OCI-LY1 (cell line): ENCODE measurements at regions not wholly inside any gene's neighbourhood (a gene's known extent, or its start where the extent isn't known, plus 50 kb on each side); places are given as distances from the start of the nearest gene placed in this dataset.

Experiments
- H2AFZ ChIP-seq: fragments of 200-600 bp; sonication (generic), shearing (Covaris generic); 2 replicates; pipeline ENCODE4 v1.6.0; 2014; ENCODE audit warnings: antibody characterized with exemption, mild to moderate bottlenecking, low read length
- H3F3A ChIP-seq: fragments of 200-600 bp; sonication (generic), shearing (Covaris generic); 2 replicates; pipeline ENCODE4 v1.6.0; 2014; ENCODE audit warnings: mild to moderate bottlenecking, antibody characterized with exemption, low read length, moderate library complexity; ENCODE audit not compliant: insufficient read depth
- H3K27ac ChIP-seq: fragments of 200-600 bp; sonication (generic); 2 replicates; pipeline ENCODE4 v1.5.1; 2014; ENCODE audit warnings: low read length, mixed run types, mild to moderate bottlenecking, low read depth; ENCODE audit not compliant: poor library complexity, severe bottlenecking
- H3K27me3 ChIP-seq: fragments of 200-600 bp; sonication (generic); 2 replicates; pipeline ENCODE4 v1.6.0; 2014; ENCODE audit warnings: antibody characterized with exemption, mild to moderate bottlenecking, low read length, moderate library complexity; ENCODE audit not compliant: insufficient read depth
- H3K36me3 ChIP-seq: fragments of 200-600 bp; sonication (generic); 2 replicates; pipeline ENCODE4 v1.6.1; 2014; ENCODE audit warnings: mild to moderate bottlenecking, antibody characterized with exemption, low read length, moderate library complexity, mixed read lengths; ENCODE audit not compliant: insufficient read depth
- H3K4me1 ChIP-seq: fragments of 200-600 bp; sonication (generic); 2 replicates; pipeline ENCODE4 v1.5.1; 2014; ENCODE audit warnings: mild to moderate bottlenecking, low read length, moderate library complexity; ENCODE audit not compliant: insufficient read depth, severe bottlenecking
- H3K4me2 ChIP-seq: fragments of 200-600 bp; sonication (generic), shearing (Covaris generic); 2 replicates; pipeline ENCODE4 v1.6.1; 2014; ENCODE audit warnings: low read length
- H3K4me3 ChIP-seq: fragments of 200-600 bp; sonication (generic); 2 replicates; pipeline ENCODE4 v1.5.1; 2014; ENCODE audit warnings: low read length, low read depth, mild to moderate bottlenecking, mixed read lengths; ENCODE audit not compliant: poor library complexity, severe bottlenecking
- H3K79me2 ChIP-seq: fragments of 200-600 bp; shearing (Covaris generic); 2 replicates; pipeline ENCODE4 v1.6.1; 2016; ENCODE audit warnings: mixed run types, low read length, mixed read lengths; ENCODE audit not compliant: insufficient read depth
- H3K9ac ChIP-seq: fragments of 200-600 bp; sonication (generic), shearing (Covaris generic); 2 replicates; pipeline ENCODE4 v1.6.1; 2014; ENCODE audit warnings: mild to moderate bottlenecking, low read length, mixed read lengths
- H3K9me2 ChIP-seq: fragments of 200-600 bp; sonication (generic), shearing (Covaris generic); 2 replicates; pipeline ENCODE4 v1.6.1; 2014; ENCODE audit warnings: low read depth, mild to moderate bottlenecking, low read length, mixed read lengths
- H3K9me3 ChIP-seq: fragments of 200-600 bp; shearing (Covaris generic); 2 replicates; pipeline ENCODE4 v1.6.1; 2014; ENCODE audit warnings: low read length, mixed read lengths
- H4K20me1 ChIP-seq: fragments of 200-600 bp; sonication (generic), shearing (Covaris generic); 2 replicates; pipeline ENCODE4 v1.6.0; 2016; ENCODE audit warnings: mild to moderate bottlenecking, low read length; ENCODE audit not compliant: insufficient read depth
- CTCF ChIP-seq: fragments of 200-600 bp; sonication (generic), shearing (Covaris generic); IDR thresholded peaks from 2 replicates; pipeline ENCODE4 v1.5.1; 2017; ENCODE audit warnings: mild to moderate bottlenecking, antibody characterized with exemption, low read length, moderate library complexity, mixed read lengths
- EZH2 ChIP-seq: fragments of 200-600 bp; sonication (generic), shearing (Covaris generic); IDR thresholded peaks from 2 replicates; pipeline ENCODE4 v1.8.0; 2017; ENCODE audit warnings: borderline replicate concordance, mixed run types, mild to moderate bottlenecking, antibody characterized with exemption, low read length, moderate library complexity, mixed read lengths

- Histone ChIP-seq H3K9me2 (no peaks in the 10 kb centered on the region), H3K9me3 (no peaks in the 10 kb centered on the region), H3K4me1 (no peaks in the 10 kb centered on the region), H4K20me1 (no peaks in the 10 kb centered on the region), H3K36me3 (no peaks in the 10 kb centered on the region), H3F3A (no peaks in the 10 kb centered on the region), H3K27ac (no peak overlapping the region), H3K4me3 (no peak overlapping the region), H3K79me2 (no peaks in the 10 kb centered on the region), H3K9ac (no peak overlapping the region), H3K27me3 (no peaks in the 10 kb centered on the region), H2AFZ (no peak overlapping the region), H3K4me2 (no peak overlapping the region)
- TF ChIP-seq CTCF (no peak), EZH2 (no peak)
Observed at GRCh38 chr18:43665105-43665788, 388.0 kb upstream of the SYT4 start.

DNA sequence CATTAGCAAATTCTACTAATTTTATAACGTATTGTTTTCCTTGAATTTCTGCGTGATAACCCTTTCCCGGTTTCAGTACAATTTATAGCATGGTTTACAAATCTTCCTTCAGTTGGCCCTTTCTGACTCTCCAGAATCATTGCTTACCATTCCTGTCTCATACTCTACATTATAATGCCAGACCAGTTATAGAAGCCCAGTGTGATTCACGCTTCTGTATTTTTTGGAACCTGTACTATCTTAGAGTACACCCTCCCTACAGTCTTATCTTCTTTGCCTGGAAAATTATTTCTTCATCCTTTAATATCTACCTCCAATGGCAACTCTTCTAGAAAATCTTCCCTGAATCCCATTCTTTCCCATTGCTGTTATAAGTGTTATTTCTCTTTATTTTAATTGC lies 391.6 kb upstream of the SYT4 start:
- H3K9ac ChIP-seq, result no peak overlapping the region
- H3K79me2 ChIP-seq, result no peaks in the 10 kb centered on the region
- H4K20me1 ChIP-seq, result no peaks in the 10 kb centered on the region
- no peak overlapping the region for H2AFZ ChIP-seq
- no peaks in the 10 kb centered on the region for H3K9me3 ChIP-seq
- TF ChIP-seq CTCF (no peak), EZH2 (no peak)
- no peaks in the 10 kb centered on the region for H3K4me1 ChIP-seq
- H3K36me3 ChIP-seq, result no peaks in the 10 kb centered on the region
- H3F3A ChIP-seq, result no peaks in the 10 kb centered on the region
- no peak overlapping the region for H3K27ac ChIP-seq
- H3K4me3 ChIP-seq, result no peak overlapping the region
- H3K4me2 ChIP-seq, result no peak overlapping the region
- no peaks in the 10 kb centered on the region for H3K27me3 ChIP-seq
- no peaks in the 10 kb centered on the region for H3K9me2 ChIP-seq

GRCh38 chr18:43671431-43671830 lies 394.1 kb upstream of the SYT4 start:
- no peak overlapping the region for H3K4me2 ChIP-seq
- TF ChIP-seq CTCF (no peak), EZH2 (no peak)
- no peaks in the 10 kb centered on the region for H3K36me3 ChIP-seq
- H3K79me2 ChIP-seq, result no peaks in the 10 kb centered on the region
- no peaks in the 10 kb centered on the region for H3K4me1 ChIP-seq
- no peak overlapping the region for H3K9ac ChIP-seq
- no peaks in the 10 kb centered on the region for H3K27me3 ChIP-seq
- H3K9me3 ChIP-seq, result no peaks in the 10 kb centered on the region
- no peaks in the 10 kb centered on the region for H3F3A ChIP-seq
- no peak overlapping the region for H2AFZ ChIP-seq
- H3K9me2 ChIP-seq, result no peaks in the 10 kb centered on the region
- no peak overlapping the region for H3K27ac ChIP-seq
- H4K20me1 ChIP-seq, result no peaks in the 10 kb centered on the region
- H3K4me3 ChIP-seq, result no peak overlapping the region
